Embryonic facial prominence (tissue), 1 donor: ENCODE measurements at regions not wholly inside any gene's neighbourhood (a gene's known extent, or its start where the extent isn't known, plus 50 kb on each side); places are given as distances from the start of the nearest gene placed in this dataset.
"Not testable (repeated sequence)": the region's sequence is repeated elsewhere in the genome, so short reads cannot be mapped to it uniquely, and the experiment has no call there.

Source experiments
- DNase-seq: peaks from one replicate; pipeline ENCODE4 v3.0.0-alpha.2; 2016; ENCODE audit errors: extremely low spot score

DNA sequence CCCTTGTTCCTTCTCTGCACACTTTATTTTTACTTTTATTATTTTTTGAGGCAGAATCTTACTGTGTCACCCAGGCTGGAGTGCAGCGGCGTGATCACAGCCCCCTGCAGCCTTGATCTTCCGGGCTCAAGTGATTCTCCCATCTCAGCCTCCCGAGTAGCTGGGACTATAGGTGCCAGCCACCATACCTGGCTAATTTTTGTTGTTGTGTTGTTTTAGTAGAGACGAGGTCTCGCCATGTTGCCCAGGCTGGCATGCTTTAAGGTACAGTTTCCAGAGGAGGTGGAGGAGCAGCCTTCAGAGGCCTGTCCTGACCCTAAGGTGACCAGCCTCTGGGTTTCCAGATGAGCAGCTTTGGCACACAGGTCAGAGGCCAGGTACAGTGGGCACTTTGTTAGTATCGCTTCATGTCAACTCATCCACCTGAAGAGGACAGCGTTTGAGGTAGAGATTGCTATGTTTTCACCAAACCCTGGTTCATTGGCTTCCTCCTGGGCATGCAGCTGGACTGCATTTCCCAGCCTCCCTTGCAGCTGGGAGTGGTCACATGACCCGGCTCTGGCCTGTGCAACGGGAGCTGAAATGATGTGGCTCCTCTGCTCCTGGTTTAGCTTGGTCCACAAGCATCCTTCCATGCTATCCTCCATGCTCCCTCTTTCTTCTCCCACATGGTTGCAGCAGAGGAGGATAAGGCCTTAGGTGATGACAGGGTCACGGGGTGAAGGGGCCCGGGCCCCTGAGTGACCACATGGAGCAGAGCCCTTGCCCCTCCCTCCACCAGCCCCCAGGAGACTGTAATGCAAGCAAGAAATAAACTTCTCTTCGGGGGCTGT is 139.3 kb upstream of the IER5L start:
- DNase-seq, result no peak

DNA sequence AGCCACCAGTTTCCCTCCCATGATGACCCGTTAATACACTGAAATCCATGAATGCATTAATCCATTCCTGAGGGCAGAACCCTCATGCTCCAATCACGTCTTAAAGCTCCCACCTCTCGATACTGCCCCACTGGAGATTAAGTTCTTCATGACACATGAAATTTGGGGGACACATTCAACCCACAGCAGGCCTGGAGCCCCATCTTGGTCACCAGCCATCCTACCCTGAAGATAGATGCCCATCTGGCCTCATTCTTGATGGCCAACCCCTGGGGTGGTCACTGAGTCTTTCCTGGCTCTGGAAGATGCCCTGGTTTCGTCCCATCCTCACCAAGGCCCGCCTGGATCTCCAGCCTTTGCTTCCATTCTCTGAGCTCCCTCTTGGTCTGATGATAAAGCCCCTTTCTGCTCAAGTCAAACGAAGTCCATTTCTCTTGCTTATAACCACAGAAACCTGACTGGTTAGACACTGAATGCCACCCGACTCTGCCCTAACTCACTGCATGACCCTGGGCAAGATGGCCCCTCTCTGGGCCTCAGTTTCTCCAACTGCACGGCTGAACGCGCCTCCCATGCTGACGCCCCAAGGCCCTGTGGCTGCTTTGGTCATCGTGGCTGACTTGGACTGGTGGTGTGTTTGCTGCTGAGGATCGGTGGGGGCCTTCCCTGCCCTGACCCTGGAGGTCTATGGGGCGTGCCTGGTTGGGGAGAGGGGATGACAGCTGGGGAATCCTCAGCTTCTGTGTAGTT is 138.4 kb upstream of the IER5L start:
- no peak for DNase-seq

DNA sequence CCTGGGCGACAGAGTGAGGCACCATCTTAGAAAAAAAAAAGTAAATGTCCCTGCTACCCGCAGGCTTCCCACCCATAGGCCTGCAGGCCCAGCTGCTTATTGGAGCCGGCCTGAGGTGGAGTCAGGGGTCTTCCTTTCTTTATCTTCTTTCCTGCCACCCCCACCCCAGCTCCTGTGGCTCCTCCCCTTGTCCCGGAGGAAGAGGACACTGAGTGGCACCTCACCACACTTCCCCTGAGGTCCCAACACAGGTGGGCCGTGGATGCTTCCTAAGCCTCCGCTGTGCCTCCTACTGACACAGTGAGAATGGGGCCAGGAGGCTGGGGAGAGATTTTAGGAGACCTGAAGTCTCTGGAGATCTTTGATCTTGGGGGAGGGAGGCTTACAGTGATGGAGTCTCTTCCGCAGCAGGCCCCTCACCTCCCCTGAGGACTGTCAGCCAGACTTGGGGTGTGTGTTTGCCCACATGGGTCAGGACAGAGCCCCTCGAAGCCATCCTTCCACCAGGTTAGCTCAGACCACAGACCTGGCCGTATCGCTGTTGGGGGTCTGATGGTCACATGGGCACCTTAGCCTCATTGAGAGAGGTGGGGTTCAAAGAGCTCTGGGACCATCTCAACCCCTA is 135.4 kb upstream of the IER5L start:
- no peak for DNase-seq

DNA sequence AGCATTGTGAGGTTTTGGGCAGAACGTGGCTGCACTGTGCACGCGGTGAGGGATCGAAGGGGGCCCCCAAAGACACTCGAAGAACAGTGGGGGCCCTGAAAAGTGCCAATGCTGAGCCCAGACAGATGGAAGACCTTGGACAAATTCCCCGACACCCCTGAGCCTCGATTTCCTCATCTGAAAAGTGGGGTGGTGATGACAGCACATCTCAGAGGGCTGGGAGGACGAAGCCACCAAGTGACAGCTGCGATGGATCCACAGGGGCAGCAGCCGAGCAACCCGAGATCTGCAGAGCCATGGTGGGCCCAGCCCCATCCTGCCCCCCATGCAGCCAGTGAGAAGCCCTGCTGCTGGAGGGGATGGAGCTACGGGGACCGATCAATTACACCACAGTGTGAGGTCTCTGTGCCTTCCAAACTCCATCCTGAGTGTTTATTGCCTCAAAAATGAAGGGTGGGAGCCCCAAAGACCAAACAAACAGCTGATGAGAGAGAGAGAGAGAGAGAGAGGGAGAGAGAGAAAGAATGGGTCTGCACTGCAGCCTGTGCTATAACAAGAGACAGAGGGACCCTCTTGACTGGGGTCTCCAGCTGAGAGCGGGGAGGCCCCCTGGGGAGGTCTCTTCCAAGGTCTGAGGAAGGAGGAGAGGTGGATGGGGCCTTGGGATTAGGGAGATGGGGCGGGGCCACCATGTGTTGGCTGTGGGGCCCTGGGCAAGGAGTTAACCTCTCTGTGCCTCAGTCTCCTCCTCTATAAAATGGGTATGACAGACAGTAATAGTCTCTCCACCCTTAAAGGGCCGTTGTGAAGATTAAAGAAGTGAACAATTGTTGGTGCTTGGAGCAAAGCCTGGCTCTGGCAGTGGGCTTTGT is 134.4 kb upstream of the IER5L start:
- DNase-seq, result no peak

DNA sequence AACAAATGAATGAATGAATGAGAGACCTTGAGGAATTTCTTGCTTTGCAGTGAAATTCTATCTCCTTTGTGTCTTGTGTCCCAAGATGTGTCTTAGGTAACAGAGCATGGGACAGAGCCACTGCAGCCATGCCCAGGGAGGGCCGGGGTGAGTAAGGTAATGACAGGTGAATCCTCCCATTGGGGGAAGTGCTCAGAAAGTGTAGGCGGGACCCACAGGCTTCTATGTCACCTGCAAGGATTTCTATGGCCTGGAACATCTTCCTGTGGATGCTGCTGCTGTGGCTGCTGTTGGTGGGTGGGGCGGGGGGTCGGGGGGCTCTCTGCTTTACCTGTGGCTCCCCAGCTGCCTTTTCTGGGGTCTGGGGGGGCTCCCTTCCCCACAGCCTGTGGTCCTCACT is 133.6 kb upstream of the IER5L start:
- no peak for DNase-seq

DNA sequence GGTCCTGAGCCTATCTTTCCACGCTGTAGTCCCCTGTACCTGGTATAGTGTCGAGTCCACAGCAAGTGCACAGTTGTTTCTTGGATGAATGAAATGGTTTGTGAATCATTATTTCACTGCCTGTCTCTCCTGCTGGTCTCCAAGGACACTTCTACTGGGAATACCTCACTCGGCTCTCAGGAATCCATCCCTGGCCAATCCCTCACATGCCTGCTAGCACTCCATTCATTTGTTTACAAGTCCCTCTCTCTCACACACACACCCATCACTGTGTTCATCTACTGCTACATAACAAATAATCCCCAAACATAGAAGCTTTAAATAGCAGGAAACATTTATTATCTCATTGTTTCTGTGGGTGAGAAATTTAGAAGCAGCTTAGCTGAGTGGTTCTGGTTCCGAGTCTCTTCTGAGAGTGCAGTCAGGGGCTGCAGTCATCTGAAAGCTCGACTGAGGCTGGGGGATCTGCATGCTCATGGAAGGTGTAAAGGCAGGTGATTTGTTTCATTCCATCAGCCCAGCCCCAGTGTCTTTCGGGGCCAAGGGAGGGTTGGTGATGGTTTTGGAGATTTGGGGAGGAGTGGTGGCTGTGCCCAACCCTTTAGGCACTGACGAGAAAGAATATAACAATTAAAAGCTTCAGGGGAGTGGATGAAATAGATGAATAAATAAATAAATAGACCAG is 132.7 kb upstream of the IER5L start:
- no peak for DNase-seq

DNA sequence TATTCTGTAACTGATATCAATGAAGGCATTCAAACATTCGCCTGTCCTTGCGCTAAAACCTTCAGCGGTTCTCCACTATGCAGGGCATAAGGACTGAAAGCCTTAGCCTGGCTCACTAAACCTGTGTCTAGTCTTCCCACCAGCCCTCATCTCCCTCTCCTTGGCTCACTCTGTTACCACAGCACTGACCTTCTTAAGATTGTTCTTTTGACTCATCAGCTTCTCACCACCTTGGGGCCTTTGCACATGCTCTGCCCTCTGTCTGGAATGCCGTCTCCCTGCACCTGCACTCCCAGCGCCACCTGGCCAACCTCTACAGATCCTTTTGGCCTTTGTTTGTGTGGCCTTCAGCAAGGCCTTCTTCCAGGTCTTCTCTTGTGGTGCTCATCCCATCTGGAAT is 131.8 kb upstream of the IER5L start:
- no peak for DNase-seq

DNA sequence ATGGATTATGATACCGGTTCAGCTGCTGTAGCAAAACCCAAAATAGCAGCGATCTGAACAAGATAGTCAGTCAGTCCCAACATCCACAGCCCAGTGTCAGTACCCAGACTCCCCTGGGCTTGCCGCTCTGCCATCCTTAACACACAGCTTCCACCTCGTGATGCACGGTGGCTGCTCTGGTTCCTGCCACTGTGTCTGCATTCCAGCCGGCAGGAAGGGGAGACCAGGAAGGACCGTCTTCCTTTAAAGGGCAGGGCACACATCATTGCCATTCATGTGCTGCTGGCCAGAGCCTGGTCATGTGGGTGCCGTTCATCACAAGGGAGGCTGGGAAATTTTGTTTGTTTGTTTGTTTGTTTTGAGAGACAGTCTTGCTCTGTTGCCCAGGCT is 131.0 kb upstream of the IER5L start:
- DNase-seq, result no peak

DNA sequence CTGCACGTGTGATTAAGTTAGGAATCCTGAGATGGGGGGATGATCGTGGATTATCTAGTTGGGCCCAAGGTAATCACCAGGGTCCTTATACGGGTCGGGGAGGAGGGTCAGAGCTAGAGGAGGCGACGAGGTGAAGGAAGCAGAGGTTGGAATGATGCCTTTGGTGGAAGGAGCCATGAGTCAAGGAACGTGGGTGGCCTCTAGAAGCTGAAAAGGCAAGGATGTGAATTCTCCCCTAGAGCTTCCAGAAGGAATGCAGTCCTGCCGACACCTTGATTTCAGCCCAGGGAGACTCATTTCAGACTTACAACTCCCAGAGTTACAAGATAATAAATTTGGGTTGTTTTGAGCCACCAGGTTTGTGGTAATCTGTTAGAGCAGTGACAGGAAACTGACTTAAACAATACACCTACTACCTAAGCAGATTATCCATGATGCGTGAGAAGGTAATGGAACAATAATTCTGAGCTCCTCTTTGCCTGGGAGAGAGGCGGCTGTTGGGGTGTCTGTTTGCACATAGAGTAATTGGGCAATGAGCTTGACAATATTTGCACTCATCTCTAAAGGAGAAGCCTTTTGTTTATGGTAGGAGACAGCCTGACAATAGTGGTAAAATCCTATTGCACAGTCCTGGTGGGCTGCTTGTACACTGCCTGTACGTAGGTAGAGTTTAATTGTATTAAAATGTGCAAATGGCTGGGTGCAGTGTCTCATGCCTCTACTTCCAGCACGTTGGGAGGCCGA is 129.3 kb upstream of the IER5L start:
- no peak for DNase-seq

DNA sequence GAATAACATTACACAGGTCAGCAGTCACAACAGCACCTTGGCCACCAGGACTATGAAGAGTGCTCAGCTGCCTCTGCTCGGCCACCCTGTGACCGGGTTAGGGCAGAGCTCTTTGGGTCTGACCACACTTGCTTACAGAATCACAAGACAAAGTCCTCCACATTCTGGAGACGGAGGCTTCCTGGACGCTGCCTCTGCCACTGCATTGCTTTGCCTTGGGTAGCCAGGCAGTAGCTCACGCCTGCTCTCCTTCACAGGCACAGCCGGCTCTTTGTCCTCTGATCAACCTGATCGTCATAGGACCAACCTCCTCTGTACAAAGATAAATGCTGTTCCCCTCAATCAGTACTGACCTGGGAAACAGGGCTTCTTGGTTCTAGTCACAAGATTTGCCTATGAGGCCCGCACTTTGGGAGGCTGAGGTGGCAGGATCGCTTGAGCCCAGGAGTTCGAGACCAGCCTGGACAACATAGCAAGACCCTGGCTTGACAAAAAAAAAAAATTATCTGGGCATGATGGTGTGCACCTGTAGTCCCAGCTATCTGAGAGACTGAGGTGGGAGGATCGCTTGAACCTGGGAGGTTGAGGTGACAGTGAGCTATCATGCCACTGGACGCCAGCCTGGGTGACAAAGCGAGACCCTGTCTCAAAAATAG is 128.4 kb upstream of the IER5L start:
- DNase-seq, result no peak

DNA sequence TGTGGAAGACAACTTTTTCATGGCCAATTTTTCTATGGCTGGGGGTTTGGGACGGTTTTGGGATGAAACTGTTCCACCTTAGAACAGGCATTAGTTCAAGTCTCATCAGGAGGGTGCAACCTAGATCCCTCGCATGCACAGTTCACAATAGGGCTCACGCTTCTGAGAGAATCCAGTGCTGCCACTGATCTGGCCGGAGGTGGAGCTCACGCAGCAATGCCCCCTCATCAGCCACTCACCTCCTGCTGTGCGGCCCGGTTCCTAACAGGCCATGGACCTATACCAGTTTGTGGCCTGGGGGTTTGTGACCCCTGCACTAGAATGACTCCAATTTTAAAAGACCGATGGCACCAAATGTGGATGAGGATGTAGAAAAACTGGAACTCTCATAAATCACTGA is 127.2 kb upstream of the IER5L start:
- DNase-seq, result no peak

DNA sequence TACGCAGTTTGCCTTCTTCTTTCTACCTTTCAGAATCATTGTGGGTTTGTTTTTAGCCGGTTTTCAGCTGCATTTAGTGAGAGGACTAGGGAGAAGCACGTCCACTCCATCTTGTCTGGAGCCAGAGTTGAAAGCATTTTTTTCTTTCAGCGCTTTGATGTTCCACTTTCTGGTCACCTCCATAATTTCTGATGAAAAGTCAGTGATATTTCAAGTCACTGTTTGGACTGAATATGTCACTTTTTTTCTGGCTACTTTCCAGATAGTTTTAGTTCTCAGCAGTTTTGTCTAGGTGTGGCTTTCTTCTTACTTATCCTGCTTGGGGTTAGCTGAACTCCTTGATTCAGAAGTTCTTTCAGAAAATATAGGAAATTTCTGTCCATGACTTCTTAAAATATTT is 123.9 kb upstream of the IER5L start:
- DNase-seq, result no peak

DNA sequence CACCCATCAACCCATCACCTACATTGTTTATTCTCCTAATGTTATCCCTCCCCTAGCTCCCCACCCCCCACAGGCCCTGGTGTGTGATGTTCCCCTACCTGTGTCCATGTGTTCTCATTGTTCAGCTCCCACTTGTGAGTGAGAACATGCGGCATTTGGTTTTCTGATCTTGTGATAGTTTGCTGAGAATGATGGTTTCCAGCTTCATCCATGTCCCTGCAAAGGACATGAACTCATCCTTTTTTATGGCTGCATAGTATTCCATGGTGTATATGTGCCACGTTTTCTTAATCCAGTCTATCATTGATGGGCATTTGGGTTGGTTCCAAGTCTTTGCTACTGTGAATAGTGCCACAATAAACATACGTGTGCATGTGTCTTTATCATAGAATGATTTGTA is 118.1 kb upstream of the IER5L start:
- not testable (repeated sequence) for DNase-seq

DNA sequence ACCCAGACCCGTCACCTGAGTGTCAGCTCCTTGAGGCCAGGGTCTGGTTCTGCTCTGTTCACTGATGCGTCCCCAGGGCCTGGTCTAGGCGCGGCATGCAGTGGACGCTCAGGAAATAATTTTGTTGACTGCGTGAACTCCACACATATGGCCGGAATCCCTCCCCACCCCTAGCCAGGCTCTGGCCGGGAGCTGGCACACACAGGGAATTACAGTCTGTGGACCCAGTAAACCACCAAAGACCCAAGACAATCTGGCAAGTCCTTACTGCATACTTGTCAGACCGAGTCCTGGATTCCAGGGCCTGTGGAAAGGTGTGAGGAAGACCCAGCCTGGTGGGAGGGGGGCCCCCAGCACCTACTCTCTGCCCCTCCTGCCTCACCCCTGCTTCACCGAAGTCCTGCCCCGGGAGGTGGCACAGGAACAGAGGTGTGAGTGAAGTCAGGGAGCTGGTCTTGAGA is 113.0 kb upstream of the IER5L start:
- no peak for DNase-seq

DNA sequence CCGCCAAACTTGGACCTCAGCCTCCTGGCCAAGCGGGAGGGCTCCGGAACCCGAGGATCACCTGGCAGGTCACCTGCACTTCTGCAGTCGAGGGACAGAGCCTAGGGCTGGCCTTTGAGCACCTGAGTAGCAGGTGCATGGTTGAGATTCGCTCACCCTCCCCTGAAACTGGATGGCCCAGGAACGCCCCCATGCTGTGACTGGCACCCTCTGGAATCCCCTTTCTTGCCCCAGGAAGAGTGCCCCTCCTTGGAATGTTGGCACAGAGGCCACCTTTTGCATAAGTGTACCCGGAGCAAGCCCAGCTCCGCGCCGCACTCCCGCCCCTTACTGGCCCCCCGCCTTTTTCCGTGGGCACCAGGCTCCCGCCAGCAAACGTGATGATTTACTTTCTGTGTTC is 112.5 kb upstream of the IER5L start:
- DNase-seq, result no peak

DNA sequence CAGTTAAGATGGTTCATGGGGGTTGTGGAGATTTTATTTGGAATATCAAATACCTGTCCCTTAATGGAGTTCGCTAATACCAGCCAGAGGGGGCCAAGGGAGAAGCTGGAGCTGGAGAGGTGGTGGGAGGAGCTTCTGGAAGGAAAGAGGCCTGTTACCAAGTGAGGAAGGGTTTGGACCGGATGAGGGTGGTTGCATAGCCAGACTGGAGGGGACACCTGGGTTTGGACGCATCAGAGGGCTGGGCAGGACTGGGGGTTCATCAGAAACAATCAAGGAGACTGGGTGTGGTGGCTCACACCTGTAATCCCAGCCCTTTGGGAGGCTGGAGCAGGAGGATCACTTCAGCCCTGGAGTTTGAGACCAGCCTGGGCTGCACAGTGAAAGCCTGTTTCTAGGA is 111.8 kb upstream of the IER5L start:
- DNase-seq, result no peak

DNA sequence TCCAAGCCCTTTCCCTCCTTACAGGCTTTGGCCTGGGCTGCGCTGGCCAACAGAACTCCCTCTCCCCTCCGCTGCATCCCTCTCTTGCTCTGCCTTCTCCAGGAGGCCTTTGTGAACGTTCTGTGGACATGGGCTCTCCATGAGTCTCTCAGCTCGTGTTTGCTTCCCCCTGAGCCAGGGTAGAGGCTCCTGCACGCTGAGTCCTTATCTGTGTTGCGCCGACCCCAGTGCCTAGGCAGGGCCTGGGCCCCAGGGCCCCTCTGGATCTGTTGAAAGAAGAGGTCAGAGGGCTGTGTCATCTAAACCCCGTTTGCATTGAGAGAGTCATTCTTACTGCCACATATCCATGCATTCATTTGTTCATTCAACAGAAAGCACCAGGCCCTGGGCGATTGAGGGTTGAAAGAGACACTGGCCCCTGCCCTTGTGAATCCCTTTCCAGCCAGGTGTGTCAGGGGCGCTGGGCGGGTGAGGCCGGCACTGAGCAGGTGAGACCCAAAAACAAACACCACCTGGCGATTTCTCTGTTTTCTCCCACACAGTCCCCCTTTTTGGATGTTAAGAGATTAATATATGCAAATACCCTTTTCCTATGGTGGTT is 111.2 kb upstream of the IER5L start:
- no peak for DNase-seq

DNA sequence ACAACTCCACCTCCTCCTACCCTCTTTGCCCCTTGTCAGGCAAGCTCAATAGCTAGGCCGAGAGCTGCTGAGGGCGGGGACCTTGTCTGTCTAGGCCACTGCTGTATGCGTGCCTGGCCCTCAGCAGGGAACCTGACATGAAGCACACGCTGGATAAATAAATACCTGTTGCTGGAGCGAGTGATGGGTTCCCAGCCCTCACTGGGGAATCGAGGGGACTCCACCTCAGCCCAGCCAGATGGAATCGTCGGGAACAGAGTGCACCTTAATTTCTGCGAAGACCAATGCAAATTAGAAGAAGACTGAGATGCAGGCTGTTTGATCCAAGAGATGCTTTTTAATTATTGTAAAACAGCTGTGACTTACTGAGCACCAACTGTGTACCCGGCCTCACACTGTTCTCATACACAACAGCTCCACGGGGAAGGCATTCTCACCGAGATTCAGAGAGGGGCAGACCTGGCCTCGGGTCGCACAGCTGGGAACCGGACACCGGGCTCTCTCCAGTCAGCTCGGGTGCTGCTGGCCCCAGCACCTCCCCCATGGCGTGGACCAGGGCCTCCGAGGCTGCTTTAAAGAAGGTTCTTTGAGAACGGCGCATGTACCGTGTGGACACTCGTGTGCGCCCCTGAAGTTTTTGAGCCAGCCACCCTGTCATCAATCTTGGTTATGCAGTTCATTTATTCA is 109.7 kb upstream of the IER5L start:
- no peak for DNase-seq
